Left ventricle myocardium inferior (tissue), 1 donor: ENCODE measurements at regions not wholly inside any gene's neighbourhood (a gene's known extent, or its start where the extent isn't known, plus 50 kb on each side); places are given as distances from the start of the nearest gene placed in this dataset.
"Not testable (repeated sequence)": the region's sequence is repeated elsewhere in the genome, so short reads cannot be mapped to it uniquely, and the experiment has no call there.

Experiments
- DNase-seq: peaks from one replicate; pipeline ENCODE4 v3.0.0-alpha.2; 2020
- H3K27ac ChIP-seq: fragments of 200-600 bp; replicated peaks from 2 replicates; pipeline ENCODE4 v1.8.0; 2021
- H3K27me3 ChIP-seq: fragments of 200-600 bp; 2 replicates; pipeline ENCODE4 v1.8.0; 2021; ENCODE audit warnings: low read depth
- H3K36me3 ChIP-seq: fragments of 200-600 bp; 2 replicates; pipeline ENCODE4 v1.8.0; 2021
- H3K4me1 ChIP-seq: fragments of 200-600 bp; 2 replicates; pipeline ENCODE4 v1.8.0; 2021
- H3K4me3 ChIP-seq: fragments of 200-600 bp; 2 replicates; pipeline ENCODE4 v1.8.0; 2021; ENCODE audit warnings: mild to moderate bottlenecking, moderate library complexity
- H3K9me3 ChIP-seq: fragments of 200-600 bp; replicated peaks from 2 replicates; pipeline ENCODE4 v1.8.0; 2021
- CTCF ChIP-seq: fragments of 200-600 bp; IDR thresholded peaks from 2 replicates; pipeline ENCODE4 v1.8.0; 2021; ENCODE audit warnings: antibody characterized with exemption, mild to moderate bottlenecking, borderline replicate concordance
- intact Hi-C: fragments of 100-400 bp; cut with micrococcal nuclease; formaldehyde crosslinking; loops from one replicate; pipeline ENCODE4 v1.11.0; 2022
- donor health status: DM: no; HTN: yes; CAD: no; lungs with severe emphysema.

GRCh38 chr5:3460416-3460815 lies 135.2 kb upstream of the IRX1 start:
- DNase-seq: no peak
- H3K4me1 ChIP-seq: no peaks in the 10 kb centered on the region
- TF ChIP-seq CTCF: no peak
- no peaks in the 10 kb centered on the region for H3K36me3 ChIP-seq
- H3K4me3 ChIP-seq: no peak overlapping the region
- peaks cover 18% of the 10 kb centered on the region for H3K27me3 ChIP-seq
- H3K9me3 ChIP-seq: no peaks in the 10 kb centered on the region
- intact Hi-C loops: no loop called here
- no peak overlapping the region for H3K27ac ChIP-seq

- Histone ChIP-seq H3K36me3 (no peaks in the 10 kb centered on the region), H3K9me3 (no peaks in the 10 kb centered on the region), H3K4me3 (no peak overlapping the region), H3K4me1 (no peaks in the 10 kb centered on the region), H3K27ac (no peak overlapping the region), H3K27me3 (peaks cover 26% of the 10 kb centered on the region)
- TF ChIP-seq CTCF: no peak
- DNase-seq: no peak
- intact Hi-C loops: no loop called here
Measured at GRCh38 chr5:3456121-3456681, 139.4 kb upstream of the IRX1 start.

- intact Hi-C loops, H3K27ac ChIP-seq, H3K4me3 ChIP-seq, H3K9me3 ChIP-seq, DNase-seq, H3K36me3 ChIP-seq, H3K4me1 ChIP-seq: not testable (repeated sequence)
- H3K27me3 ChIP-seq: peaks cover 20% of the 10 kb centered on the region
Measured at GRCh38 chr5:3454028-3454427, 141.6 kb upstream of the IRX1 start.

DNA sequence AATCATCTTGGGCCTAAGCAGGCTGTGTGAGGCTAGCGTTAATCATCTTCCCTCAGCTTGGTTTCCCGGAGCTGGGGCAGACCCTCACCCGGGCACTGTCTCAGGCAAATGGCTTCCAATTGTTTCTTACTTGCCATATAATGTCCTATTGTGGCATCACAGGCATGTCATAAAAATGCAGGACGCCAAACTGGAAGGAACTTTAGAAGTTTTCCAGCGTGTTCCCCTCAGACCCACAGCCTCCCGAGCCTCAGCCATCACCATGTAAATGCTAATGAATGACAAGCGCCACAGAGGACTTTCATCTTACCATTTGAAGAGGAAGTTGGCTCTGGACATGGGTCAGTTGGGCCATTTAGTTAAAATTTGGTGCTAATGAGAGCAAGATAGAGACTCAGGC lies 143.0 kb upstream of the IRX1 start:
- Histone ChIP-seq H3K36me3 (no peaks in the 10 kb centered on the region), H3K9me3 (no peaks in the 10 kb centered on the region), H3K4me3 (no peak overlapping the region), H3K27ac (no peak overlapping the region), H3K4me1 (no peaks in the 10 kb centered on the region), H3K27me3 (peaks cover 20% of the 10 kb centered on the region)
- no peak for DNase-seq
- TF ChIP-seq CTCF: no peak
- intact Hi-C loops: no loop called here

- no peak for TF ChIP-seq CTCF
- H3K36me3 ChIP-seq: no peaks in the 10 kb centered on the region
- DNase-seq: no peak
- no peak overlapping the region for H3K27ac ChIP-seq
- no peaks in the 10 kb centered on the region for H3K4me1 ChIP-seq
- no peaks in the 10 kb centered on the region for H3K9me3 ChIP-seq
- no peak overlapping the region for H3K4me3 ChIP-seq
- intact Hi-C loops: no loop called here
- peaks cover 14% of the 10 kb centered on the region for H3K27me3 ChIP-seq
Measured at GRCh38 chr5:3451961-3452360, 143.7 kb upstream of the IRX1 start.

DNA sequence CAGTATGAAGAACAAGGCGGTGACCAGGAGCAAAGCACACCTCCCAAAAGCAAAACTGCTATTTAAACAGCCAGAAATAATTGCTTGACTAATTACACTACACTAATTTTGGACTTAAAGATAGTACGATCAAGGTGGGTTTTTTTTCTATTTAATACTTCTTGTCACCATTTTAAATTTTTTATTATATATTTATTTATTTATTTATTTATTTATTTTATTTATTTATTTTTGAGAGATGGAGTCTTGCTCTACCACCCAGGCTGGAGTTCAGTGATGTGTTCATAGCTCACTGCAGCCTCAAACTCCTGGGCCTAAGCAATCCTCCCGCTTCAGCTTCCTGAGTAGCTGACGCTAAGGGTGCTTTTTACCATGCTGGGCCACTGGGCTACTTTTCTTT lies 146.2 kb upstream of the IRX1 start:
- Histone ChIP-seq H3K4me1 (no peaks in the 10 kb centered on the region), H3K36me3 (no peaks in the 10 kb centered on the region), H3K9me3 (peaks cover 7% of the 10 kb centered on the region), H3K4me3 (no peak overlapping the region), H3K27me3 (peaks cover 13% of the 10 kb centered on the region), H3K27ac (no peak overlapping the region)
- intact Hi-C loops: no loop called here
- TF ChIP-seq CTCF: no peak
- no peak for DNase-seq
